Endothelial cell of umbilical vein (primary cell): ENCODE measurements at regions not wholly inside any gene's neighbourhood (a gene's known extent, or its start where the extent isn't known, plus 50 kb on each side); places are given as distances from the start of the nearest gene placed in this dataset.

Experiments used
- BruUV-seq: library from RNA; stranded (reverse); fragments of 400-500 nt; replicated peaks from 2 replicates; lab custom pipeline; 2021; lab: Mats Ljungman, UMichigan
- CTCF ChIA-PET: fragments of 300-600, 350-600 bp; sonication (Branson Sonifier 250); formaldehyde crosslinking; loops from one replicate; lab custom pipeline; 2021; ENCODE audit warnings: antibody characterized with exemption, inconsistent platforms; lab: Charles Lee
- POLR2A ChIA-PET: fragments of 300-600, 350-600 bp; sonication (Branson Sonifier 250); formaldehyde crosslinking; loops from one replicate; lab custom pipeline; 2021; ENCODE audit warnings: antibody characterized with exemption, inconsistent platforms; lab: Charles Lee
- DNase-seq: peaks from one replicate; pipeline ENCODE4 v3.0.0-alpha.2; 2011; ENCODE audit warnings: low read depth, low spot score
- FAIRE-seq: peaks from 2 replicates; lab custom pipeline; 2011; peaks lifted over from hg19 to GRCh38; lab: Jason Lieb, UNC
- H2AFZ ChIP-seq: 2 replicates; pipeline ENCODE4 v1.6.0; 2012; ENCODE audit warnings: low read depth, low read length, control low read depth, inconsistent platforms
- H3K27ac ChIP-seq: 2 replicates; pipeline ENCODE4 v1.5.1; 2011; ENCODE audit warnings: low read depth, mild to moderate bottlenecking, control low read depth, low read length, moderate library complexity; ENCODE audit not compliant: insufficient read depth
- H3K27me3 ChIP-seq, 2 experiments: 2 replicates each; pipeline versions ENCODE4 v1.6.0 to v1.6.1; 2011; ENCODE audit warnings: low read length in 2 of 2, mixed read lengths in 1 of 2; ENCODE audit not compliant: control insufficient read depth in 2 of 2, insufficient read depth in 2 of 2
- H3K36me3 ChIP-seq, 2 experiments: 2 replicates in 1 of 2; 3 replicates in 1 of 2; pipeline ENCODE4 v1.5.1; 2011; ENCODE audit warnings: low read length in 2 of 2, mild to moderate bottlenecking in 1 of 2, moderate library complexity in 1 of 2; ENCODE audit not compliant: control insufficient read depth in 2 of 2, insufficient read depth in 2 of 2; ENCODE audit errors: extremely low read depth in 1 of 2
- H3K4me1 ChIP-seq: 3 replicates; pipeline ENCODE4 v1.5.1; 2011; ENCODE audit warnings: mild to moderate bottlenecking, low read length; ENCODE audit not compliant: control insufficient read depth, insufficient read depth; ENCODE audit errors: extremely low read depth
- H3K4me2 ChIP-seq: 2 replicates; pipeline ENCODE4 v1.6.1; 2011; ENCODE audit warnings: low read length, control low read depth, mixed read lengths; ENCODE audit not compliant: insufficient read depth
- H3K4me3 ChIP-seq, 3 experiments: fragments of 200-600 bp in 1 of 3; sonication (generic), shearing (Covaris generic) in 1 of 3; replicated peaks in 1 of 3; 2 replicates each; pipeline ENCODE4 v1.5.1; 2011 to 2016; ENCODE audit warnings: control low read depth in 3 of 3, low read length in 3 of 3, mild to moderate bottlenecking in 2 of 3, inconsistent platforms in 1 of 3, low read depth in 1 of 3, moderate library complexity in 1 of 3; ENCODE audit not compliant: insufficient read depth in 1 of 3
- H3K79me2 ChIP-seq: 2 replicates; pipeline ENCODE4 v1.6.0; 2012; ENCODE audit warnings: low read length, inconsistent platforms; ENCODE audit not compliant: control insufficient read depth, insufficient read depth
- H3K9ac ChIP-seq: replicated peaks from 2 replicates; pipeline ENCODE3; 2011; ENCODE audit warnings: low read length, control low read depth; ENCODE audit not compliant: insufficient read depth; ENCODE audit errors: extremely low read depth
- H3K9me1 ChIP-seq: replicated peaks from 3 replicates; pipeline ENCODE4 v1.6.0; 2011; ENCODE audit warnings: mild to moderate bottlenecking, low read length; ENCODE audit not compliant: control insufficient read depth, insufficient read depth; ENCODE audit errors: extremely low read depth
- H3K9me3 ChIP-seq: replicated peaks from 2 replicates; pipeline ENCODE4 v1.5.1; 2012; ENCODE audit warnings: low read length, inconsistent platforms; ENCODE audit not compliant: control insufficient read depth, insufficient read depth
- H4K20me1 ChIP-seq: replicated peaks from 2 replicates; pipeline ENCODE3; 2011; ENCODE audit warnings: mild to moderate bottlenecking, low read length; ENCODE audit not compliant: control insufficient read depth, insufficient read depth; ENCODE audit errors: extremely low read depth
- EZH2 ChIP-seq: IDR thresholded peaks from 2 replicates; pipeline ENCODE4 v1.6.1; 2012; ENCODE audit warnings: borderline replicate concordance, low read depth, mild to moderate bottlenecking, moderate library complexity, low read length, inconsistent platforms; ENCODE audit not compliant: severe bottlenecking
- FOS ChIP-seq: IDR thresholded peaks from 2 replicates; pipeline ENCODE4 v1.6.1; 2011; ENCODE audit warnings: mild to moderate bottlenecking, low read length, moderate library complexity, borderline replicate concordance; ENCODE audit not compliant: insufficient read depth
- GATA2 ChIP-seq: IDR thresholded peaks from 2 replicates; pipeline ENCODE4 v1.7.0; 2011; ENCODE audit warnings: low read depth, mild to moderate bottlenecking, moderate library complexity, mixed read lengths, low read length; ENCODE audit not compliant: insufficient read length, insufficient read depth
- JUN ChIP-seq: IDR thresholded peaks from 2 replicates; pipeline ENCODE4 v1.6.1; 2011; ENCODE audit warnings: borderline replicate concordance, low read depth; ENCODE audit not compliant: insufficient read length, insufficient read depth
- MYC ChIP-seq: IDR thresholded peaks from one replicate; pipeline ENCODE4 v1.6.1; 2011; ENCODE audit warnings: mild to moderate bottlenecking, low read depth, low read length
- POLR2A ChIP-seq: IDR thresholded peaks from 2 replicates; pipeline ENCODE4 v1.6.1; 2012; ENCODE audit warnings: low read depth, mild to moderate bottlenecking, control low read depth, low read length
- POLR2AphosphoS5 ChIP-seq: IDR thresholded peaks from 2 replicates; pipeline ENCODE4 v1.6.1; 2012; ENCODE audit warnings: low read depth, mild to moderate bottlenecking, control low read depth, low read length, moderate library complexity; ENCODE audit not compliant: insufficient read depth
- dilution Hi-C: fragments of 300-500 bp; cut with MboI; formaldehyde crosslinking; loops from one replicate; pipeline ENCODE4 v1.15.0; 2019; ENCODE audit warnings: low sequenced_read_pairs; ENCODE audit not compliant: extremely low pct_ligation_motif_present
- intact Hi-C: fragments of 100-400 bp; cut with micrococcal nuclease; formaldehyde crosslinking; loops from one replicate; pipeline ENCODE4 v1.10.0; 2022
- TF ChIP-seq, protein P1 (sequence below), 2 donors: IDR thresholded peaks; 1 replicate in 1 of 2; 2 replicates in 1 of 2; pipeline ENCODE4 v1.5.1; 2011; ENCODE audit warnings: low read length in 2 of 2, mild to moderate bottlenecking in 2 of 2, moderate library complexity in 2 of 2, control low read depth in 1 of 2, inconsistent platforms in 1 of 2, low read depth in 1 of 2; ENCODE audit not compliant: insufficient read depth in 1 of 2; ENCODE audit errors: extremely low read depth in 1 of 2
- TF ChIP-seq, protein P2 (sequence below): IDR thresholded peaks from 2 replicates; pipeline ENCODE4 v1.6.1; 2011; ENCODE audit not compliant: insufficient read depth, insufficient read length

GRCh38 chr13:72039126-72039525, 172.1 kb upstream of the DACH1 start:
- no peak overlapping the region for H3K9ac ChIP-seq
- H3K79me2 ChIP-seq, result no peaks in the 10 kb centered on the region
- no peak overlapping the region for H3K4me3 ChIP-seq
- CTCF ChIA-PET, result no interaction called here
- H3K27me3 ChIP-seq, result no peaks in the 10 kb centered on the region
- H4K20me1 ChIP-seq, result no peaks in the 10 kb centered on the region
- H3K9me3 ChIP-seq, result no peaks in the 10 kb centered on the region
- no peak overlapping the region for H2AFZ ChIP-seq
- TF ChIP-seq GATA2, result no peak
- no peak for TF ChIP-seq MYC
- no peak for TF ChIP-seq POLR2A
- no peak for TF ChIP-seq EZH2
- TF ChIP-seq, protein P1, sequence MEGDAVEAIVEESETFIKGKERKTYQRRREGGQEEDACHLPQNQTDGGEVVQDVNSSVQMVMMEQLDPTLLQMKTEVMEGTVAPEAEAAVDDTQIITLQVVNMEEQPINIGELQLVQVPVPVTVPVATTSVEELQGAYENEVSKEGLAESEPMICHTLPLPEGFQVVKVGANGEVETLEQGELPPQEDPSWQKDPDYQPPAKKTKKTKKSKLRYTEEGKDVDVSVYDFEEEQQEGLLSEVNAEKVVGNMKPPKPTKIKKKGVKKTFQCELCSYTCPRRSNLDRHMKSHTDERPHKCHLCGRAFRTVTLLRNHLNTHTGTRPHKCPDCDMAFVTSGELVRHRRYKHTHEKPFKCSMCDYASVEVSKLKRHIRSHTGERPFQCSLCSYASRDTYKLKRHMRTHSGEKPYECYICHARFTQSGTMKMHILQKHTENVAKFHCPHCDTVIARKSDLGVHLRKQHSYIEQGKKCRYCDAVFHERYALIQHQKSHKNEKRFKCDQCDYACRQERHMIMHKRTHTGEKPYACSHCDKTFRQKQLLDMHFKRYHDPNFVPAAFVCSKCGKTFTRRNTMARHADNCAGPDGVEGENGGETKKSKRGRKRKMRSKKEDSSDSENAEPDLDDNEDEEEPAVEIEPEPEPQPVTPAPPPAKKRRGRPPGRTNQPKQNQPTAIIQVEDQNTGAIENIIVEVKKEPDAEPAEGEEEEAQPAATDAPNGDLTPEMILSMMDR (IDR thresholded peaks at IDR 0.05; ENCODE audit: extremely low read depth in 1 of 2, insufficient read depth in 1 of 2, low read depth in 1 of 2, low read length in 2 of 2), result no peak
- TF ChIP-seq JUN, result no peak
- no peak for TF ChIP-seq FOS
- TF ChIP-seq POLR2AphosphoS5, result no peak
- TF ChIP-seq, protein P2, sequence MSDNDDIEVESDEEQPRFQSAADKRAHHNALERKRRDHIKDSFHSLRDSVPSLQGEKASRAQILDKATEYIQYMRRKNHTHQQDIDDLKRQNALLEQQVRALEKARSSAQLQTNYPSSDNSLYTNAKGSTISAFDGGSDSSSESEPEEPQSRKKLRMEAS, result no peak
- dilution Hi-C loops, result no loop called here
- H3K4me1 ChIP-seq, result no peaks in the 10 kb centered on the region
- H3K27ac ChIP-seq, result no peak overlapping the region
- H3K9me1 ChIP-seq, result no peaks in the 10 kb centered on the region
- no TSS peak for BruUV-seq
- FAIRE-seq (no peak), DNase-seq (no peak)
- no peak overlapping the region for H3K4me2 ChIP-seq
- POLR2A ChIA-PET, result no interaction called here
- no peaks in the 10 kb centered on the region for H3K36me3 ChIP-seq
- intact Hi-C loops, result no loop called here
